ENCODE measurements at regions not wholly inside any gene's neighbourhood (a gene's known extent, or its start where the extent isn't known, plus 50 kb on each side); places are given as distances from the start of the nearest gene placed in this dataset.

- no peak for TF ChIP-seq TSHZ2 (CRISPR knock-in tag; IDR thresholded peaks at IDR 0.05)
- no peak for TF ChIP-seq ZNF8 (CRISPR knock-in tag; IDR thresholded peaks at IDR 0.05)
- no peak for TF ChIP-seq ZNF70 (CRISPR knock-in tag; IDR thresholded peaks at IDR 0.05)
- no peak for TF ChIP-seq CSRNP3 (CRISPR knock-in tag; IDR thresholded peaks at IDR 0.05)
Observed at GRCh38 chr1:30405081-30405480, 318.3 kb downstream of the MATN1 start (continued).

DNA sequence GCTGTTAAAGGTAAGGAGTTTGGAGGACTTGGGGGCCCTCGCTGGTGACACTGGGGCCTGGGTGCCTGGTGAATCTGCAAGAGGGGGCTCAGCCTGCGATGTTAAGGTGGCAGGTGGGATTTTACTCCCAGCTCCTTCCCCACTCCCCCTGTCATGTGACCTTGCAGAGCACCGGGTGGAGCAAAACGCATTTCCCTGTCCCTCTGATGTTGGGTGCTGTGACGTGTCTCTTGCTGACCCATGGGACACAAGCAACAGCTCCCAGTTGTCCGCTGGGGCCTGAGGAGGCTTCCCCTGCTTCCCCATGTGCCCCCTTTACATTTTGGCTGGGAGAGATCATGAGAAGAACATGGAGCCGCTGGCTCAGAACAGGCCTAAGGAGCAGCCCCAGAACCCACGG, 319.0 kb downstream of the MATN1 start:
- TF ChIP-seq TOX (CRISPR knock-in tag; IDR thresholded peaks at IDR 0.05; ENCODE audit: borderline replicate concordance) (no peak), TSHZ2 (CRISPR knock-in tag; IDR thresholded peaks at IDR 0.05) (no peak), ZFP3 (CRISPR knock-in tag; IDR thresholded peaks at IDR 0.05) (no peak), ZFP30 (CRISPR knock-in tag; IDR thresholded peaks at IDR 0.05) (no peak), PATZ1 (CRISPR knock-in tag; IDR thresholded peaks at IDR 0.05; ENCODE audit: borderline replicate concordance) (no peak), SNAI2 (CRISPR knock-in tag; IDR thresholded peaks at IDR 0.05) (no peak), RARB (CRISPR knock-in tag; IDR thresholded peaks at IDR 0.05) (no peak), CSRNP3 (CRISPR knock-in tag; IDR thresholded peaks at IDR 0.05) (no peak), CSDC2 (CRISPR knock-in tag; IDR thresholded peaks at IDR 0.05) (no peak), POU6F1 (CRISPR knock-in tag; IDR thresholded peaks at IDR 0.05; ENCODE audit: borderline replicate concordance, low read depth) (no peak), ISL1 (CRISPR knock-in tag; IDR thresholded peaks at IDR 0.05) (no peak), ARNTL (CRISPR knock-in tag; IDR thresholded peaks at IDR 0.05; ENCODE audit: borderline replicate concordance, low read depth) (no peak), OSR1 (CRISPR knock-in tag; IDR thresholded peaks at IDR 0.05) (no peak), BACH2 (CRISPR knock-in tag; IDR thresholded peaks at IDR 0.05; ENCODE audit: borderline replicate concordance) (no peak), GLIS3 (CRISPR knock-in tag; IDR thresholded peaks at IDR 0.05) (no peak), ZC3H10 (CRISPR knock-in tag; IDR thresholded peaks at IDR 0.05) (no peak), ZNF565 (CRISPR knock-in tag; conservative IDR thresholded peaks at IDR 0.05; ENCODE audit: low read depth) (no peak), ZNF8 (CRISPR knock-in tag; IDR thresholded peaks at IDR 0.05) (no peak)
- TF ChIP-seq, protein P1, sequence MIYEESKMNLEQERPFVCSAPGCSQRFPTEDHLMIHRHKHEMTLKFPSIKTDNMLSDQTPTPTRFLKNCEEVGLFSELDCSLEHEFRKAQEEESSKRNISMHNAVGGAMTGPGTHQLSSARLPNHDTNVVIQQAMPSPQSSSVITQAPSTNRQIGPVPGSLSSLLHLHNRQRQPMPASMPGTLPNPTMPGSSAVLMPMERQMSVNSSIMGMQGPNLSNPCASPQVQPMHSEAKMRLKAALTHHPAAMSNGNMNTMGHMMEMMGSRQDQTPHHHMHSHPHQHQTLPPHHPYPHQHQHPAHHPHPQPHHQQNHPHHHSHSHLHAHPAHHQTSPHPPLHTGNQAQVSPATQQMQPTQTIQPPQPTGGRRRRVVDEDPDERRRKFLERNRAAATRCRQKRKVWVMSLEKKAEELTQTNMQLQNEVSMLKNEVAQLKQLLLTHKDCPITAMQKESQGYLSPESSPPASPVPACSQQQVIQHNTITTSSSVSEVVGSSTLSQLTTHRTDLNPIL (CRISPR knock-in tag; IDR thresholded peaks at IDR 0.05; ENCODE audit: low read depth) = no peak
- ATAC-seq = no peak
